ENCODE measurements at regions not wholly inside any gene's neighbourhood (a gene's known extent, or its start where the extent isn't known, plus 50 kb on each side); places are given as distances from the start of the nearest gene placed in this dataset.

DNA sequence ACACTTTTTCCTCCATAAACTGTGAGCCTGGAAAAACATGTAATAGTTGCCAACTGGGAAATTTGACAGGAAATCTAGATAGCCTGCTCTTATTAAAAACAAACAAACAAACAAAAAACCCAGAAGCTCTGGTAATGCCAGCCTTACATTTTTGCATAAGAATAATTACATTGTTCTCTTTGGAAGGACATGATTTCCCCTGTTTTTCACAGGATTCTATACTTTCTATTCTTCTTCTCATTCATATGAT is 137.9 kb downstream of the AEBP2 start:
- TF ChIP-seq, protein P1, sequence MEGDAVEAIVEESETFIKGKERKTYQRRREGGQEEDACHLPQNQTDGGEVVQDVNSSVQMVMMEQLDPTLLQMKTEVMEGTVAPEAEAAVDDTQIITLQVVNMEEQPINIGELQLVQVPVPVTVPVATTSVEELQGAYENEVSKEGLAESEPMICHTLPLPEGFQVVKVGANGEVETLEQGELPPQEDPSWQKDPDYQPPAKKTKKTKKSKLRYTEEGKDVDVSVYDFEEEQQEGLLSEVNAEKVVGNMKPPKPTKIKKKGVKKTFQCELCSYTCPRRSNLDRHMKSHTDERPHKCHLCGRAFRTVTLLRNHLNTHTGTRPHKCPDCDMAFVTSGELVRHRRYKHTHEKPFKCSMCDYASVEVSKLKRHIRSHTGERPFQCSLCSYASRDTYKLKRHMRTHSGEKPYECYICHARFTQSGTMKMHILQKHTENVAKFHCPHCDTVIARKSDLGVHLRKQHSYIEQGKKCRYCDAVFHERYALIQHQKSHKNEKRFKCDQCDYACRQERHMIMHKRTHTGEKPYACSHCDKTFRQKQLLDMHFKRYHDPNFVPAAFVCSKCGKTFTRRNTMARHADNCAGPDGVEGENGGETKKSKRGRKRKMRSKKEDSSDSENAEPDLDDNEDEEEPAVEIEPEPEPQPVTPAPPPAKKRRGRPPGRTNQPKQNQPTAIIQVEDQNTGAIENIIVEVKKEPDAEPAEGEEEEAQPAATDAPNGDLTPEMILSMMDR (IDR thresholded peaks at IDR 0.05) = no peak
- TF ChIP-seq POLR2AphosphoS5 (IDR thresholded peaks at IDR 0.05; ENCODE audit: low read depth, low read length) = no peak
